ENCODE measurements at regions not wholly inside any gene's neighbourhood (a gene's known extent, or its start where the extent isn't known, plus 50 kb on each side); places are given as distances from the start of the nearest gene placed in this dataset.

DNA sequence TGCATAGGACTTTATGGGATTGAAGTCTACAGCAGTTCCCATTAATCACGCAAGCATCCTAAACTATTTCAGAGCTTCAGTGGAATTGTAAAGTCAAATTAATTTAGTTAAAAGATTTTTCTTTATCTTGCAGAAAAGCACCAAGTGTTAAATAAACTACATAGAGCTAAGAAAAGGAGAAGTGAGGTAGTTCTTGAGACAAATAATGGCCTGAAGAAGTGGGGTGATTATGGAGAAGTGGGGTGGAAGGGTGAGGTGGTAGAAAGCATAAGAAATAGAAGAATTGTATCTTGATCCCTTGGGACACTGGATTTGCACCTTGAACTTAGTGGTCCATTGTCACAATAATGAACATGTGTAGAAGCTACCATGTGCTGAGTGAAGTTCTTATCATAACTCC lies 121.7 kb upstream of the LINC00305 start:
- Histone ChIP-seq H3K14ac (ENCODE audit: low read length) (no peak overlapping the region), H2BK5ac (ENCODE audit: low read depth, low read length, poor library complexity) (no peak overlapping the region), H4K91ac (ENCODE audit: low read depth, low read length) (no peak overlapping the region), H3K4me3 (ENCODE audit: low read depth, low read length) (no peak overlapping the region), H3K27ac (ENCODE audit: low read depth, low read length) (no peak overlapping the region), H4K8ac (ENCODE audit: low read depth, low read length) (no peak overlapping the region), H2AK5ac (ENCODE audit: low read length) (no peak overlapping the region), H3K9me3 (ENCODE audit: insufficient read depth, low read depth, low read length) (no peaks in the 10 kb centered on the region), H2BK120ac (ENCODE audit: insufficient read depth, low read length, poor library complexity) (no peak overlapping the region), H3K4me2 (ENCODE audit: low read length) (no peak overlapping the region), H2AFZ (ENCODE audit: insufficient read depth, low read length, poor library complexity) (no peak overlapping the region), H2BK12ac (ENCODE audit: low read length) (no peak overlapping the region), H3K18ac (ENCODE audit: low read length) (no peak overlapping the region), H3K4ac (ENCODE audit: low read depth, low read length) (no peak overlapping the region), H3K79me1 (ENCODE audit: low read length) (no peaks in the 10 kb centered on the region), H4K12ac (ENCODE audit: low read depth, low read length) (no peak overlapping the region), H3K79me2 (ENCODE audit: control insufficient read depth, insufficient read depth, low read length, poor library complexity) (no peaks in the 10 kb centered on the region), H3K27me3 (ENCODE audit: insufficient read depth, low read length) (no peaks in the 10 kb centered on the region), H3K23ac (ENCODE audit: low read length) (no peak overlapping the region), H3K9ac (ENCODE audit: low read length) (no peak overlapping the region), H3K4me1 (ENCODE audit: control insufficient read depth in 1 of 2, insufficient read depth in 2 of 2, low read length in 2 of 2) (peaks cover 5 to 6% of the 10 kb centered on the region in 2 experiments), H3K36me3 (ENCODE audit: control insufficient read depth in 1 of 2, insufficient read depth in 2 of 2, low read length in 2 of 2) (no peaks in the 10 kb centered on the region)
- no peak for DNase-seq
- WGBS (ENCODE audit: extremely low coverage, insufficient coverage, insufficient read length), result no CpG with 5 or more reads among the region's 1 CpG

- Histone ChIP-seq H3K79me2 (ENCODE audit: control insufficient read depth, insufficient read depth, low read length, poor library complexity) (no peaks in the 10 kb centered on the region), H3K27me3 (ENCODE audit: insufficient read depth, low read length) (no peaks in the 10 kb centered on the region), H3K4ac (ENCODE audit: low read depth, low read length) (no peak overlapping the region), H4K12ac (ENCODE audit: low read depth, low read length) (no peak overlapping the region), H3K23ac (ENCODE audit: low read length) (no peak overlapping the region), H2BK5ac (ENCODE audit: low read depth, low read length, poor library complexity) (no peak overlapping the region), H2BK12ac (ENCODE audit: low read length) (no peak overlapping the region), H3K14ac (ENCODE audit: low read length) (no peak overlapping the region), H4K91ac (ENCODE audit: low read depth, low read length) (no peak overlapping the region), H3K18ac (ENCODE audit: low read length) (no peak overlapping the region), H4K8ac (ENCODE audit: low read depth, low read length) (no peak overlapping the region), H2AFZ (ENCODE audit: insufficient read depth, low read length, poor library complexity) (no peak overlapping the region), H3K79me1 (ENCODE audit: low read length) (no peaks in the 10 kb centered on the region), H3K4me3 (ENCODE audit: low read depth, low read length) (no peak overlapping the region), H2BK120ac (ENCODE audit: insufficient read depth, low read length, poor library complexity) (no peak overlapping the region), H3K36me3 (ENCODE audit: control insufficient read depth in 1 of 2, insufficient read depth in 2 of 2, low read length in 2 of 2) (no peaks in the 10 kb centered on the region), H3K27ac (ENCODE audit: low read depth, low read length) (no peak overlapping the region), H3K9me3 (ENCODE audit: insufficient read depth, low read depth, low read length) (no peaks in the 10 kb centered on the region), H3K4me2 (ENCODE audit: low read length) (no peak overlapping the region), H2AK5ac (ENCODE audit: low read length) (no peak overlapping the region), H3K4me1 (ENCODE audit: control insufficient read depth in 1 of 2, insufficient read depth in 2 of 2, low read length in 2 of 2) (peaks cover 5 to 6% of the 10 kb centered on the region in 2 experiments), H3K9ac (ENCODE audit: low read length) (no peak overlapping the region)
- no CpG with 5 or more reads among the region's 3 CpGs for WGBS (ENCODE audit: extremely low coverage, insufficient coverage, insufficient read length)
- no peak for DNase-seq
These were observed 121.2 kb upstream of the LINC00305 start for GRCh38 chr18:64270121-64270520.

GRCh38 chr18:64264171-64264570 lies 115.3 kb upstream of the LINC00305 start:
- WGBS (ENCODE audit: extremely low coverage, insufficient coverage, insufficient read length), result no CpG with 5 or more reads among the region's 2 CpGs
- no peak overlapping the region for H3K23ac ChIP-seq (ENCODE audit: low read length)
- H4K12ac ChIP-seq (ENCODE audit: low read depth, low read length), result no peak overlapping the region

DNA sequence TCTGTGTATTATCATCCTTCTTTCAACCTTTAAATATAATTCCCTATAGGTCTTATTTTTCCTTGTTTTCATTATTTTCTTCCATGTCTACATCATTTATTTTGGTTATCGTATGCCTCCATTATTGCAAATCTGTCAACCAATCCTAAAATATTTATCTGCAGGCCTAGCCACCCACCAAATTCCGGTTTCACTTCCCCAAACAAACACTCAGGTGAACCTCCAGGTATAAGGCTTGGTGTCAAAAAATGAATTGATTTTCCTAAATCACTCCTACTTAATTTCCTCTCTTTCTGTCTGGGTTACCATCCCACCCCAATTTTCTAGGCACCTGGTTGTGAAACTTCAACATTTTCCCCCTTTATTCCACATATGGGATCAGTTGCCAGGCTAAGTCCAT lies 111.9 kb upstream of the LINC00305 start:
- H3K79me2 ChIP-seq (ENCODE audit: control insufficient read depth, insufficient read depth, low read length, poor library complexity), result no peaks in the 10 kb centered on the region
- H3K27ac ChIP-seq (ENCODE audit: low read depth, low read length), result no peak overlapping the region
- H3K4me3 ChIP-seq (ENCODE audit: low read depth, low read length), result no peak overlapping the region
- H3K79me1 ChIP-seq (ENCODE audit: low read length), result no peaks in the 10 kb centered on the region
- peak overlapping the region; percentile 51 for H2BK120ac ChIP-seq (ENCODE audit: insufficient read depth, low read length, poor library complexity)
- no peaks in the 10 kb centered on the region for H3K27me3 ChIP-seq (ENCODE audit: insufficient read depth, low read length)
- H3K4me2 ChIP-seq (ENCODE audit: low read length), result no peak overlapping the region
- no peak overlapping the region for H4K12ac ChIP-seq (ENCODE audit: low read depth, low read length)
- no peak overlapping the region for H3K9ac ChIP-seq (ENCODE audit: low read length)
- H3K36me3 ChIP-seq (ENCODE audit: control insufficient read depth in 1 of 2, insufficient read depth in 2 of 2, low read length in 2 of 2), result no peaks in the 10 kb centered on the region
- peaks cover 4 to 6% of the 10 kb centered on the region in 2 experiments for H3K4me1 ChIP-seq (ENCODE audit: control insufficient read depth in 1 of 2, insufficient read depth in 2 of 2, low read length in 2 of 2)
- no peak overlapping the region for H3K18ac ChIP-seq (ENCODE audit: low read length)
- H3K9me3 ChIP-seq (ENCODE audit: insufficient read depth, low read depth, low read length), result no peaks in the 10 kb centered on the region
- DNase-seq, result no peak
- no peak overlapping the region for H2BK5ac ChIP-seq (ENCODE audit: low read depth, low read length, poor library complexity)
- no peak overlapping the region for H4K91ac ChIP-seq (ENCODE audit: low read depth, low read length)
- no CpG with 5 or more reads among the region's 2 CpGs for WGBS (ENCODE audit: extremely low coverage, insufficient coverage, insufficient read length)
- H2BK12ac ChIP-seq (ENCODE audit: low read length), result peak overlapping the region; percentile 49
- no peak overlapping the region for H4K8ac ChIP-seq (ENCODE audit: low read depth, low read length)
- H2AK5ac ChIP-seq (ENCODE audit: low read length), result no peak overlapping the region
- no peak overlapping the region for H3K4ac ChIP-seq (ENCODE audit: low read depth, low read length)
- H3K23ac ChIP-seq (ENCODE audit: low read length), result no peak overlapping the region
- no peak overlapping the region for H2AFZ ChIP-seq (ENCODE audit: insufficient read depth, low read length, poor library complexity)
- no peak overlapping the region for H3K14ac ChIP-seq (ENCODE audit: low read length)

More at GRCh38 chr18:64264171-64264570, 115.3 kb upstream of the LINC00305 start:
- H2BK120ac ChIP-seq (ENCODE audit: insufficient read depth, low read length, poor library complexity), result no peak overlapping the region
- no peak overlapping the region for H3K4ac ChIP-seq (ENCODE audit: low read depth, low read length)
- no peak overlapping the region for H3K14ac ChIP-seq (ENCODE audit: low read length)
- H2BK5ac ChIP-seq (ENCODE audit: low read depth, low read length, poor library complexity), result no peak overlapping the region
- peaks cover 0 to 2% of the 10 kb centered on the region in 2 experiments for H3K4me1 ChIP-seq (ENCODE audit: control insufficient read depth in 1 of 2, insufficient read depth in 2 of 2, low read length in 2 of 2)
- no peak overlapping the region for H3K27ac ChIP-seq (ENCODE audit: low read depth, low read length)
- H3K79me1 ChIP-seq (ENCODE audit: low read length), result no peaks in the 10 kb centered on the region
- no peak overlapping the region for H3K18ac ChIP-seq (ENCODE audit: low read length)
- H3K9me3 ChIP-seq (ENCODE audit: insufficient read depth, low read depth, low read length), result no peaks in the 10 kb centered on the region
- peak in 1 of 2 donors; percentile 12 for DNase-seq
- no peaks in the 10 kb centered on the region for H3K79me2 ChIP-seq (ENCODE audit: control insufficient read depth, insufficient read depth, low read length, poor library complexity)
- H3K27me3 ChIP-seq (ENCODE audit: insufficient read depth, low read length), result no peaks in the 10 kb centered on the region
- H2AFZ ChIP-seq (ENCODE audit: insufficient read depth, low read length, poor library complexity), result no peak overlapping the region
- no peak overlapping the region for H3K4me3 ChIP-seq (ENCODE audit: low read depth, low read length)
- no peak overlapping the region for H3K9ac ChIP-seq (ENCODE audit: low read length)
- H4K91ac ChIP-seq (ENCODE audit: low read depth, low read length), result no peak overlapping the region
- no peaks in the 10 kb centered on the region for H3K36me3 ChIP-seq (ENCODE audit: control insufficient read depth in 1 of 2, insufficient read depth in 2 of 2, low read length in 2 of 2)
- no peak overlapping the region for H2AK5ac ChIP-seq (ENCODE audit: low read length)
- H4K8ac ChIP-seq (ENCODE audit: low read depth, low read length), result no peak overlapping the region
- H2BK12ac ChIP-seq (ENCODE audit: low read length), result no peak overlapping the region
- H3K4me2 ChIP-seq (ENCODE audit: low read length), result no peak overlapping the region

Measured in trophoblast cell (in vitro differentiated cells and primary cell).